HL-60 (cell line): ENCODE measurements at regions not wholly inside any gene's neighbourhood (a gene's known extent, or its start where the extent isn't known, plus 50 kb on each side); places are given as distances from the start of the nearest gene placed in this dataset.

Experiments
- DNase-seq, 2 experiments: peaks; one replicate each; pipeline ENCODE4 v3.0.0-alpha.2; 2010 to 2020; ENCODE audit warnings: low read depth in 1 of 2, low spot score in 1 of 2
- H3K27ac ChIP-seq: fragments of 250-450 bp; sonication (Bioruptor Pico); replicated peaks from 2 replicates; pipeline ENCODE4 v1.5.1; 2020; ENCODE audit warnings: mild to moderate bottlenecking, moderate library complexity
- H3K27me3 ChIP-seq: fragments of 250-450 bp; sonication (Bioruptor Pico); 2 replicates; pipeline ENCODE4 v1.5.1; 2021; ENCODE audit warnings: mild to moderate bottlenecking, moderate library complexity; ENCODE audit not compliant: insufficient read depth, poor library complexity, severe bottlenecking
- H3K4me3 ChIP-seq: replicated peaks from 2 replicates; pipeline ENCODE4 v1.5.1; 2011; ENCODE audit warnings: mild to moderate bottlenecking, control low read depth, low read length; ENCODE audit not compliant: insufficient read depth
- CTCF ChIP-seq: IDR thresholded peaks from one replicate; pipeline ENCODE4 v1.5.1; 2011; ENCODE audit warnings: low read length, control low read depth, inconsistent platforms; ENCODE audit not compliant: insufficient read depth
- GABPA ChIP-seq: IDR thresholded peaks from 2 replicates; pipeline ENCODE4 v1.6.1; 2012; ENCODE audit warnings: low read depth
- POLR2AphosphoS5 ChIP-seq: IDR thresholded peaks from 2 replicates; pipeline ENCODE4 v1.6.1; 2012; ENCODE audit warnings: low read depth
- REST ChIP-seq: IDR thresholded peaks from 2 replicates; pipeline ENCODE4 v1.6.1; 2012; ENCODE audit warnings: low read depth; ENCODE audit not compliant: insufficient replicate concordance
- SPI1 ChIP-seq: IDR thresholded peaks from 2 replicates; pipeline ENCODE4 v1.6.1; 2012; ENCODE audit warnings: low read depth, mild to moderate bottlenecking, borderline replicate concordance

GRCh38 chr18:61655630-61656029 is 237.2 kb downstream of the RNF152 start:
- no peak overlapping the region for H3K4me3 ChIP-seq
- no peak for DNase-seq
- TF ChIP-seq GABPA (no peak), POLR2AphosphoS5 (no peak)
- H3K27ac ChIP-seq = no peak overlapping the region
- no peaks in the 10 kb centered on the region for H3K27me3 ChIP-seq

- no peak overlapping the region for H3K27ac ChIP-seq
- no peaks in the 10 kb centered on the region for H3K27me3 ChIP-seq
- DNase-seq = no peak
- H3K4me3 ChIP-seq = no peak overlapping the region
- TF ChIP-seq POLR2AphosphoS5 (no peak), REST (no peak), SPI1 (no peak), GABPA (no peak), CTCF (no peak)
Observed at GRCh38 chr18:61653823-61654551, 238.8 kb downstream of the RNF152 start.

GRCh38 chr18:61651880-61652268 is 240.9 kb downstream of the RNF152 start:
- no peaks in the 10 kb centered on the region for H3K27me3 ChIP-seq
- no peak for DNase-seq
- H3K4me3 ChIP-seq = no peak overlapping the region
- TF ChIP-seq CTCF (no peak), GABPA (no peak)
- H3K27ac ChIP-seq = no peak overlapping the region

- DNase-seq = no peak
- Histone ChIP-seq H3K27me3 (no peaks in the 10 kb centered on the region), H3K27ac (no peak overlapping the region), H3K4me3 (no peak overlapping the region)
- no peak for TF ChIP-seq REST
- no peak for TF ChIP-seq SPI1
- no peak for TF ChIP-seq POLR2AphosphoS5
- TF ChIP-seq CTCF = no peak
- no peak for TF ChIP-seq GABPA
Observed at GRCh38 chr18:61651145-61651879, 241.5 kb downstream of the RNF152 start.
